ENCODE measurements at regions not wholly inside any gene's neighbourhood (a gene's known extent, or its start where the extent isn't known, plus 50 kb on each side); places are given as distances from the start of the nearest gene placed in this dataset.

GRCh38 chr12:4034921-4035320 lies 161.7 kb upstream of the PARP11 start:
- H3K36me3 ChIP-seq (ENCODE audit: insufficient read depth, low read length), result no peaks in the 10 kb centered on the region
- H3K9ac ChIP-seq (ENCODE audit: insufficient read length), result no peak overlapping the region
- H3K9me3 ChIP-seq (ENCODE audit: low read depth, low read length), result no peaks in the 10 kb centered on the region
- H3K27ac ChIP-seq, result no peak overlapping the region
- no peak overlapping the region for H3K4me3 ChIP-seq
- DNase-seq (ENCODE audit: low read depth, low spot score), result no peak
- no peak for TF ChIP-seq FOXP2 (optimal IDR thresholded peaks at IDR 0.05; ENCODE audit: control extremely low read depth, extremely low read length, insufficient read depth)
- TF ChIP-seq EZH2 (IDR thresholded peaks at IDR 0.05), result no peak
- TF ChIP-seq POLR2AphosphoS5 (IDR thresholded peaks at IDR 0.05; ENCODE audit: borderline replicate concordance, low read depth, low read length), result no peak

GRCh38 chr12:4032924-4033615 lies 159.9 kb upstream of the PARP11 start:
- Histone ChIP-seq H3K27ac (no peak overlapping the region), H3K4me3 (no peak overlapping the region), H3K36me3 (ENCODE audit: insufficient read depth, low read length) (no peaks in the 10 kb centered on the region), H3K9ac (ENCODE audit: insufficient read length) (no peak overlapping the region), H3K9me3 (ENCODE audit: low read depth, low read length) (no peaks in the 10 kb centered on the region)
- TF ChIP-seq POLR2AphosphoS5 (IDR thresholded peaks at IDR 0.05; ENCODE audit: borderline replicate concordance, low read depth, low read length), result no peak
- TF ChIP-seq EZH2 (IDR thresholded peaks at IDR 0.05), result no peak
- no peak for TF ChIP-seq FOXP2 (optimal IDR thresholded peaks at IDR 0.05; ENCODE audit: control extremely low read depth, extremely low read length, insufficient read depth)
- no peak for DNase-seq (ENCODE audit: low read depth, low spot score)

- Histone ChIP-seq H3K27ac (no peak overlapping the region), H3K9me3 (ENCODE audit: low read depth, low read length) (no peaks in the 10 kb centered on the region), H3K9ac (ENCODE audit: insufficient read length) (no peak overlapping the region), H3K4me3 (no peak overlapping the region), H3K36me3 (ENCODE audit: insufficient read depth, low read length) (no peaks in the 10 kb centered on the region)
- no peak for DNase-seq (ENCODE audit: low read depth, low spot score)
- TF ChIP-seq FOXP2 (optimal IDR thresholded peaks at IDR 0.05; ENCODE audit: control extremely low read depth, extremely low read length, insufficient read depth) (no peak), POLR2AphosphoS5 (IDR thresholded peaks at IDR 0.05; ENCODE audit: borderline replicate concordance, low read depth, low read length) (no peak), EZH2 (IDR thresholded peaks at IDR 0.05) (no peak)
Observed at GRCh38 chr12:4031703-4032291, 158.6 kb upstream of the PARP11 start.

GRCh38 chr12:4030929-4031702 lies 157.9 kb upstream of the PARP11 start:
- H3K27ac ChIP-seq, result no peak overlapping the region
- TF ChIP-seq FOXP2 (optimal IDR thresholded peaks at IDR 0.05; ENCODE audit: control extremely low read depth, extremely low read length, insufficient read depth) (no peak), POLR2AphosphoS5 (IDR thresholded peaks at IDR 0.05; ENCODE audit: borderline replicate concordance, low read depth, low read length) (no peak), EZH2 (IDR thresholded peaks at IDR 0.05) (no peak)
- H3K36me3 ChIP-seq (ENCODE audit: insufficient read depth, low read length), result no peaks in the 10 kb centered on the region
- no peak for DNase-seq (ENCODE audit: low read depth, low spot score)
- H3K9ac ChIP-seq (ENCODE audit: insufficient read length), result no peak overlapping the region
- peak overlapping the region; percentile 49 for H3K4me3 ChIP-seq
- H3K9me3 ChIP-seq (ENCODE audit: low read depth, low read length), result no peaks in the 10 kb centered on the region

GRCh38 chr12:4027412-4027811 lies 154.2 kb upstream of the PARP11 start:
- TF ChIP-seq EZH2 (IDR thresholded peaks at IDR 0.05), result no peak
- Histone ChIP-seq H3K9ac (ENCODE audit: insufficient read length) (no peak overlapping the region), H3K27ac (no peak overlapping the region), H3K36me3 (ENCODE audit: insufficient read depth, low read length) (no peaks in the 10 kb centered on the region), H3K9me3 (ENCODE audit: low read depth, low read length) (no peaks in the 10 kb centered on the region), H3K4me3 (no peak overlapping the region)
- no peak for DNase-seq (ENCODE audit: low read depth, low spot score)

GRCh38 chr12:4026517-4026916 lies 153.3 kb upstream of the PARP11 start:
- no peak overlapping the region for H3K4me3 ChIP-seq
- no peaks in the 10 kb centered on the region for H3K9me3 ChIP-seq (ENCODE audit: low read depth, low read length)
- no peak for DNase-seq (ENCODE audit: low read depth, low spot score)
- H3K27ac ChIP-seq, result no peak overlapping the region
- H3K9ac ChIP-seq (ENCODE audit: insufficient read length), result no peak overlapping the region
- TF ChIP-seq EZH2 (IDR thresholded peaks at IDR 0.05) (no peak), FOXP2 (optimal IDR thresholded peaks at IDR 0.05; ENCODE audit: control extremely low read depth, extremely low read length, insufficient read depth) (no peak), POLR2AphosphoS5 (IDR thresholded peaks at IDR 0.05; ENCODE audit: borderline replicate concordance, low read depth, low read length) (no peak)
- no peaks in the 10 kb centered on the region for H3K36me3 ChIP-seq (ENCODE audit: insufficient read depth, low read length)

- H3K36me3 ChIP-seq (ENCODE audit: insufficient read depth, low read length), result no peaks in the 10 kb centered on the region
- DNase-seq (ENCODE audit: low read depth, low spot score), result no peak
- TF ChIP-seq EZH2 (IDR thresholded peaks at IDR 0.05) (no peak), POLR2AphosphoS5 (IDR thresholded peaks at IDR 0.05; ENCODE audit: borderline replicate concordance, low read depth, low read length) (no peak), FOXP2 (optimal IDR thresholded peaks at IDR 0.05; ENCODE audit: control extremely low read depth, extremely low read length, insufficient read depth) (no peak)
- peak overlapping the region; percentile 40 for H3K27ac ChIP-seq
- no peaks in the 10 kb centered on the region for H3K9me3 ChIP-seq (ENCODE audit: low read depth, low read length)
- peak overlapping the region; percentile 63; the same call in 1 of the 2 replicates for H3K4me3 ChIP-seq
- H3K9ac ChIP-seq (ENCODE audit: insufficient read length), result no peak overlapping the region
Observed at GRCh38 chr12:4026020-4026358, 152.8 kb upstream of the PARP11 start.

GRCh38 chr12:4025181-4026019 lies 152.2 kb upstream of the PARP11 start:
- Histone ChIP-seq H3K4me3 (peak overlapping the region; percentile 63), H3K9me3 (ENCODE audit: low read depth, low read length) (no peaks in the 10 kb centered on the region), H3K9ac (ENCODE audit: insufficient read length) (no peak overlapping the region), H3K27ac (peak overlapping the region; percentile 73), H3K36me3 (ENCODE audit: insufficient read depth, low read length) (no peaks in the 10 kb centered on the region)
- DNase-seq (ENCODE audit: low read depth, low spot score), result peak; percentile 62
- TF ChIP-seq EZH2 (IDR thresholded peaks at IDR 0.05), result no peak
- no peak for TF ChIP-seq FOXP2 (optimal IDR thresholded peaks at IDR 0.05; ENCODE audit: control extremely low read depth, extremely low read length, insufficient read depth)
- TF ChIP-seq POLR2AphosphoS5 (IDR thresholded peaks at IDR 0.05; ENCODE audit: borderline replicate concordance, low read depth, low read length), result peak; percentile 31; the same call in 1 of the 2 replicates

All from SK-N-MC (cell line).